OCI-LY7 (cell line): ENCODE measurements at regions not wholly inside any gene's neighbourhood (a gene's known extent, or its start where the extent isn't known, plus 50 kb on each side); places are given as distances from the start of the nearest gene placed in this dataset.

Experiments
- CTCF ChIP-seq: fragments of 200-600 bp; sonication (generic); conservative IDR thresholded peaks from 2 replicates; pipeline ENCODE4 v1.5.1; 2014; ENCODE audit warnings: mild to moderate bottlenecking, antibody characterized with exemption, low read length, moderate library complexity, mixed read lengths
- EZH2phosphoT487 ChIP-seq: fragments of 200-600 bp; sonication (generic); IDR thresholded peaks from 2 replicates; pipeline ENCODE4 v1.6.1; 2018; ENCODE audit warnings: low read depth, borderline replicate concordance, mild to moderate bottlenecking, mixed run types, antibody characterized with exemption, low read length, moderate library complexity, mixed read lengths

- TF ChIP-seq CTCF, result peak; percentile 40
- no peak for TF ChIP-seq EZH2phosphoT487
These were observed 294.4 kb upstream of the CHAC2 start for GRCh38 chr2:53473236-53473635.
